Neural progenitor cell (in vitro differentiated cells): ENCODE measurements at regions not wholly inside any gene's neighbourhood (a gene's known extent, or its start where the extent isn't known, plus 50 kb on each side); places are given as distances from the start of the nearest gene placed in this dataset.

ENCODE experiments used
- EZH2 ChIP-seq: fragments of 200-600 bp; sonication (generic); IDR thresholded peaks from 2 replicates; pipeline ENCODE4 v1.6.1; 2017; ENCODE audit warnings: antibody characterized with exemption, mild to moderate bottlenecking, moderate library complexity
- TF ChIP-seq, protein P1 (sequence below): fragments of 200-600 bp; sonication (generic); IDR thresholded peaks from 2 replicates; pipeline ENCODE4 v1.5.1; 2017; ENCODE audit warnings: antibody characterized with exemption, mild to moderate bottlenecking

DNA sequence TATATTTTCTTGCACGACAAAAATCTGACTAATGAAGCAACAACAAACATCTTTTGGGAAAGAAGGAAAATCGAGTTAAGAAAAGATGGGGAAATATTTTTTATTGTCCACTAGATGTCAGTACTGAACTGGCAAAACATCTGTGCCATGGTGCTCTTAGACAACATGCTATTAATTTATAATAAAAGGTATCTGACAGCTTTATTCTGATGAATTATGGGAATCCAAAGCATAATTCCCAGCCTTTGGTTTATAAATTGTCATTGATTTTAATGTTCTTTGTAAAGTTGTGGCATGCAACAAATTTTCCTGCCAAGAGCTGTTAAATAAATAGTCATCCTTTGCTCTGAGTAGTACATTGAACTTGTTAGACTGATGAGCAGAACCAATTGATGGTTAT, 231.2 kb downstream of the ETNK1 start:
- TF ChIP-seq, protein P1, sequence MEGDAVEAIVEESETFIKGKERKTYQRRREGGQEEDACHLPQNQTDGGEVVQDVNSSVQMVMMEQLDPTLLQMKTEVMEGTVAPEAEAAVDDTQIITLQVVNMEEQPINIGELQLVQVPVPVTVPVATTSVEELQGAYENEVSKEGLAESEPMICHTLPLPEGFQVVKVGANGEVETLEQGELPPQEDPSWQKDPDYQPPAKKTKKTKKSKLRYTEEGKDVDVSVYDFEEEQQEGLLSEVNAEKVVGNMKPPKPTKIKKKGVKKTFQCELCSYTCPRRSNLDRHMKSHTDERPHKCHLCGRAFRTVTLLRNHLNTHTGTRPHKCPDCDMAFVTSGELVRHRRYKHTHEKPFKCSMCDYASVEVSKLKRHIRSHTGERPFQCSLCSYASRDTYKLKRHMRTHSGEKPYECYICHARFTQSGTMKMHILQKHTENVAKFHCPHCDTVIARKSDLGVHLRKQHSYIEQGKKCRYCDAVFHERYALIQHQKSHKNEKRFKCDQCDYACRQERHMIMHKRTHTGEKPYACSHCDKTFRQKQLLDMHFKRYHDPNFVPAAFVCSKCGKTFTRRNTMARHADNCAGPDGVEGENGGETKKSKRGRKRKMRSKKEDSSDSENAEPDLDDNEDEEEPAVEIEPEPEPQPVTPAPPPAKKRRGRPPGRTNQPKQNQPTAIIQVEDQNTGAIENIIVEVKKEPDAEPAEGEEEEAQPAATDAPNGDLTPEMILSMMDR = peak; percentile 86
- no peak for TF ChIP-seq EZH2
